Left renal pelvis (tissue), 4 donors: ENCODE measurements at regions not wholly inside any gene's neighbourhood (a gene's known extent, or its start where the extent isn't known, plus 50 kb on each side); places are given as distances from the start of the nearest gene placed in this dataset.
"Not testable (repeated sequence)": the region's sequence is repeated elsewhere in the genome, so short reads cannot be mapped to it uniquely, and the experiment has no call there.

Source experiments
- DNase-seq, 4 donors: peaks; one replicate each; pipeline ENCODE4 v3.0.0-alpha.2; 2013; ENCODE audit warnings: low read depth in 4 of 4, low spot score in 3 of 4

GRCh38 chr1:37158113-37158749 lies 123.9 kb upstream of the GRIK3 start:
- DNase-seq = no peak

GRCh38 chr1:37159102-37159501 lies 124.8 kb upstream of the GRIK3 start:
- no peak for DNase-seq

DNA sequence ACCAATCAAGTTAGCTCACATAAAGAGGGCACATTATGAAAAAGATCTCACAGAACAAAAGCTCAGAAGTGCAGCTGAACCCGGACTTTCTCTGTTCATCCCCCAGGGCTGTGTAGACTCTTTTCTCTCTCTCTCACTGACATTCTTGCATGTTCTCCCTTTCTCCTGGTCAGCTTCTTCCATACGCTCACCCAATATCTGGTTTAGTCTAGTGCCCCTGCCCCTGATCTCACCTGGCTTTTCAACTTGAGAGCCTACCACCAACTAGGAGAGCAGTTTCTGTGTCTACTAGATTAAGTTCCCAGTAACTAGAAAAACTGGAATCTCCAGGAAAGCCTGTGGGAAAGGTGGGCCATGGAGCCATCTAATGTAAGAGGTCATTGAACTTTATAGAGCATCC lies 126.9 kb upstream of the GRIK3 start:
- no peak for DNase-seq

DNA sequence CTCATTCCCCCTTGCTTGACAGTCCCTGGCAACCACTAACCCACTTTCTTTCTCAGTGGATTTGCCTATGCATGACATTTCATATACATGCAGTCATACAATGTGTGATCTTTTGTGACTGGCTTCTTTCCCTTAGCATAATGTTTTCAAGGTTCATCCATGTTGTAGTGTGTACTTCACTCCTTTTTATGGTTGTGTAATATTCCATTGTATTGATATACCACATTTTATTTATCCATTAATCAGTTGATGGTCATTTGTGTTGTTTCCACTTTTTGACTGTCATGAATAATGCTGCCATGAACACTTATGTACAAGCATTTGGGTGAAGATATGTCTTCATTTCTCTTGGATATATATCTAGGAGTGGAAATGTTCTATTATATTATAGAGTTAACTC lies 127.7 kb upstream of the GRIK3 start:
- DNase-seq = no peak

DNA sequence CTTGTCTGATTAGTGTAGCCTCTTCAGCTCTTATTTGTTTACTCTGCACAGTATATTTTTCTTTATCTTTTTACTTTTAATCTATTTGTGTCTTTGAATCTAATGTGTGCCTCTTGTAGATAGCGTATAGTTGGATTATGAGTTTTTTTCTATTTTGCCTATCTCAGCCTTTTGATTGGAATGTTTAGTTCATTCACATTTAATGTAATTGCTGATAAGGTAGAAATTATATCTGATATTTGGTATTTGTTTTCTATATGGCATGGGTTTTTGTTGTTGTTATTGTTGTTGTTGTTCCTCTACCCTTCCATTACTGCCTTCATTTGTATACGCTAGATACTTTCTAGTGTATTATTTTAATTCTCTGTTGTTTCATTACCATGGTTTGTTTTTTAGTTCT lies 131.7 kb upstream of the GRIK3 start:
- DNase-seq = no peak

DNA sequence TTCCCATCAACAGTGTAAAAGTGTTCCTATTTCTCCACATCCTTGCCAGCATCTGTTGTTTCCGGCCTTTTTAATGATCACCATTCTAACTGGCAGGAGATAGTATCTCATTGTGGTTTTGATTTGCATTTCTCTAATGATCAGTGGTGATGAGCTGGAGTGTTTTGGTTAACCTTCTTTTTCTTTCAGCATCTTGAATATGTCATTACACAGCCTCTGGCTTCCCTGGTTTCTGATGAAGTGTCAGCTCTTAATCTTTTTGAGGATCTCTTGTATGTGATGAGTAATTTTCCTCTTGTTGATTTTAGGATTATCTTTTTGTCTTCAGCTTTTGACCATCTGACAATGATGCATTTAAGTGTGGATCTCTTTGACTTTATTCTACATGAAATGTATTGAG lies 133.2 kb upstream of the GRIK3 start:
- DNase-seq = no peak

GRCh38 chr1:37169241-37169640 lies 134.9 kb upstream of the GRIK3 start:
- no peak for DNase-seq

DNA sequence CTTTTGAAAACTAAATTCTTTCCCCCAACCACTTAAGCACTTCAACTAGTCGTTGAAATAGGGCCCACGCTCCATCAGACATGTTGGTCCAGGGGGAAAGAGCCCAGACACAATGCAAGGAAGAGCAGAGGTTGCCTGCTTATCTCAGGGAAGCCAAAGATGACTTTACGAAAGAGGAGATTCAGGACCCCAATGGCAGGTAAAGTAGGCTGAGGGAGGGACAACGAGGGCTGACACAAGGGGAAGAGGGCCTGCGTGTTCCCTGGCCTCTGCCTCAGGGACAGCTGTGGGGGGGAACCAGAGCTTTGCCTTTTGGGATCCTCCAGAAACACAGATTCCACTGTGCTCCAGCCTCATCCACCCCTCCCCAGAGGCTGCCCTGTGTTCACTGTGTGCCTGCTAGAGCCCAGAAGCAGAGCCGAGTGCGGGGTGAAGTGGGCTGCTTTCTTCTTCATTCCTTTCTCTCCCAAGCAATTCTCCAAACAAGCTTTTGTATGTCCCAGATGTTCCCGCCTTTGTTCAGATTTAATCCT lies 135.5 kb upstream of the GRIK3 start:
- no peak for DNase-seq

DNA sequence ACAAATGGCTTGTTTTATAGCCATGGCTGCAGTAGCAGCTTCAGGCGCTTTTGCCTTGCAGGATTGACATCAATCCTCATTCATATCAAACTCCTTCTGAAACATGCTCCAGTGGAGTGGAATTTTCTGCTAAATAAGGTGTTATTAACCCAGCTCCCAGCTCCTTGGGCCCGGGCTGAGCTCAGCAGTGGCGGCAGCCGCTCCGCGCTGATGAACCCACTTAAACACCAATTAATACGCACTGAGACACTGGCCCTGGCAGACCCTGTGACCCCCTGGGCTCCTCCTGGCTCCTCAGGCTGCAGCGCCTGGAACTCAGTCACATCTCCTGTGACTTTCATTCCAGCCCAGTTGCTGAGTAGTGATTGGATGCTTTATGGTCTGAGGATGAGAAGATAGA lies 137.4 kb upstream of the GRIK3 start:
- DNase-seq = no peak

GRCh38 chr1:37174341-37174740 lies 140.0 kb upstream of the GRIK3 start:
- no peak for DNase-seq

DNA sequence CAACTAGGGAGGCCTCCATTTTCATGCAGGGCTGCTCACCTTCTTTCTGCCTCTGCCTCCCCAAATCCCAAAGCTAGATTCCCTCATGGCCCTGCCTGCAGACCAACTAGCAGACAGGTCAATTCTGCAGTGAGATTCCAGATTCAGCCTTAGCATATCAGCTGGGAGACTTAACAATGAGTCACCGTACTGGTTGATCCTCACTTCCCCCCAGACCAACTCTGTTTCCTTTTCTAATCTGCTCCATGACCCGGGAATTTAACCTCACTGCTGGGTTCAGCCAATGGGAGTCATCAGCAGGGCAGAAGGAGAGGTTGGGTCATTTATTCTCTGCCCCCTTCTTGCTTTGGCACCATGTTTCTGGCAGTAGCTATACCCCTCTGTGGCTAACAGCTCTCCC lies 140.6 kb upstream of the GRIK3 start:
- DNase-seq = no peak

DNA sequence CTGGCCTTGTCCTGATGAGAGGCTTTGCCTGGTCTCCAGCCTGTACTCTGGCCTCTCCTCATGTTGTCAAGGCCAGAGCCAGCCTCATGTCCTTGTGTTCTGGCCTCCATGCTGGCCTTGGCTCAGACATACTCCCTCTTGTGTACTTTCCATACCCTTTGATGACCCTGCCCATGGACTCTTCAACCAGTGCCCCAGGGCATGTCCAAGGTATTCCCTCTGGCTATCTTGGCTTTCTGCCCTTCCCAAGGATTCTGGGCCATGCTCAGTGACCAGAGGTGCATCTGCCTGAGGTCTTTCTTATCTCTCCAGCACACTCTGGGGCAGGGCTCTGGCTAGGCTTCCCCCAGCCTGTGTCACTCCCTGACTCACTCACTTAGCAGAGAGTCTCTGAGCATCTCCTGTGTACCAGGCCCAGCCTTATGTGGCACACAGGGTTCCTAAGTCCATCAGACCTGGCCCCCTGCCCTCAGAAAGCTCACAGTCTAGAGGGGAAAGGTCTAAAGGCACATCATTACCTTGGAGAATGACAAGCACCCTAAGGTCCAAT lies 141.4 kb upstream of the GRIK3 start:
- no peak for DNase-seq

DNA sequence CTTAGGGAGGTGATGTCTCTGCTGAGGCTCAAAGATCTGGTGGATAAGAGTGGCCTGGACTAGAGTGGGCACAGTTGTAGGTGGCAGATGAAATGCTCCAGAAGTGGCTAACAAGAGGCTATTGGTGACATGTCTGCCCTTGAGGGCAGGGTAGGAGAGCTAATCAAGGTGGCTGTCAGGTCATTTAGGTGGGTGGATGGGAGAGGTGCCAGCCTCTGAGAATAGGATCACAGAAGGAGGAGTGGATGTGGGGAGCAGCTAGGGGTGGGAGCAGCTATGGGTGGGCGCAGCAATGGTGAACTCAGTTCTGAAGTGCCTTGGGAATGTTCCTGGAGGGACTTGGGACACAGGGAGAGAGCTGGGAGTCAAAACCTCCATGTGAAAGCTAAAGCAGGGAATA lies 142.0 kb upstream of the GRIK3 start:
- DNase-seq = no peak

DNA sequence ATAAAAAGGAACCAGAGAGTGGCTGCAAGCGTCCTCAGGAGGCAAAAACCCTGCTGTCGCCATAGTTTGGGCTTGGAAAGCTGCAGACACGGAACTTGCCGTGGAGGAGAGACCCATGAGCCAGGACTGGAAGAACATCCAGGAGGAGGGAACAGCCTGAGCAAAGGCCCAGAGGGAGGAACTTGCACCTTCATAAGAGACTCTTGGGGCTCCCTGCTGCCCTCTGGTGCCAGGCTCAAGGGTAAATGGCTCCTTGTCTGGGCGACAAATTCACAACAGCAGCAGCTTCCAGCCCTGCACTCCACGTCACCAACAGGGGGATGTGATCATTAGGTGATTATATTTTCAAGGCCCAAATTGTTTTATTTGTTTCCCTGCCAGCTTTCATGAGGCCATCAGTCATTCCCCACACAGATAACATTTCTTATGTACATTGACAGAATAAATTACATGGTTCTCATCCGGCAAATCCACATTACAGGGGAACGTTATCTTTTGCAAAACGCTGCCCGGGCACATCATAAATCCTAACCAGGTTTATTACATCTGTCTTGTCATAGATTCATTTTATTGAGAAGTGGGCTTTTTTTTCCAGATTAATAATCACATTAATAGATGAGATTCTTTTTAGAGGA lies 143.0 kb upstream of the GRIK3 start:
- DNase-seq = peak in 1 of 4 donors; percentile 2

GRCh38 chr1:37181425-37181824 lies 147.1 kb upstream of the GRIK3 start:
- no peak for DNase-seq

GRCh38 chr1:37184789-37185188 lies 150.5 kb upstream of the GRIK3 start:
- DNase-seq = no peak

DNA sequence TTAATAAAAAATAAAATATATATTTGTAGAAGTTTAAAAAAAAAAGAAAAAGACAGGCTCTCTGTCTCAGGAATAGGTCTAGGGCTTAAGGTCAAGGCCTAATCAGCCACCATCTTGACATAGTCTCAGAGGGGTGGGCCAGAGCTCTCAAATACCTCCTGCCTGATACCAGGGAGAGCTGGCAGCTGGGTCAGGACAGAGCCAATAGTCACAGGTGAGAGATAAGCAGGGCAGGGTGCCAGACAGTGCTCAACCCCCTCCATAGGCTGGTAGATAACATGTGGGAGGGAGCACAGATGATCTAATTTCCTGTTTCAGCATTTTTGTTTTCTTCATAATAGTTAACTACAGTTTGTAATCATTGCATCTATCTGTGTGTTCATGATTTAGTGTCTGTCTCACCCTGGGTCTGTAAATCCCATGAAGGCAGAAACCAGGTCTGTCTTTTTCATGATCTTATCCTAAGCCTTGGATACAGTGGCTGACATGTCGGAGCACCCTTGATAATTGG lies 152.0 kb upstream of the GRIK3 start:
- DNase-seq = no peak

GRCh38 chr1:37189111-37189510 lies 154.8 kb upstream of the GRIK3 start:
- DNase-seq = no peak

DNA sequence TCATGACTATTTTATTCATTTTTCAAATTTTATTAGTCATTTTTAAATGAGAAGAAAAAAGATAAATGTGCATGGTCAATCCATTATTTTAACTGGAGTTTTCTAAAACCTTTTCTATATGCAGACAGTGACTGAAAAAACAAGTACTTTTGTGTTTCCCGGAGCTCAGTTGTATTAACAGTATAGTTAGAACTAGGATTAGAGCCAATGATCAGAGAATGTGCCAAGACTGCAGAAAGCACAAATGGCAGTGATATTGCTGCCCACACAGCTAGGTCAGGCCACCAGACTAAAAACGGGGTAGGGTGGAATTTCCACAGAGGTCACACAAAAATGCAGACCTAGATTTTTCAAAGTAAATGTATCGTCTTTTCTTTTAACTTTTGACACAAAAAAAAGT lies 163.1 kb upstream of the GRIK3 start:
- DNase-seq = no peak

- not testable (repeated sequence) for DNase-seq
Observed at GRCh38 chr1:37214305-37214704, 180.0 kb upstream of the GRIK3 start.

DNA sequence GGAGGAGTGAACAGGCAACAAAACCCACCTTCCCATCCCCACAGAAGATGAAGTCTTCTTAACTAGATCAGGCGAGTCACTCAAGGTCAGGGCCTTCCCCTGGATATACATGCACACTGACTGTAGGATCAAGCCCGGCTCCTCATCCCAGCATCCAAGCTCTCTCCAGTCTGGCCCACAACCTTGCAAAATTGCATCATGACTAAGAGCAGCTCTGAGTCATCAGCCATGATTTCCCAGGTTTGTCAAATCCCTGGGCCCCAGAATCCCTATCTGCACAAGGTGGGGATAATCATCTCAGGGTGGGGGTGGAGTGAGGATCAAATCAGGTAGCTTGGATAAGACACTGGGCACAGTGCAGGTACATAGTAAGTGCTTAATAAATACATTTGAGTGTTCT lies 199.3 kb upstream of the GRIK3 start:
- DNase-seq = no peak

DNA sequence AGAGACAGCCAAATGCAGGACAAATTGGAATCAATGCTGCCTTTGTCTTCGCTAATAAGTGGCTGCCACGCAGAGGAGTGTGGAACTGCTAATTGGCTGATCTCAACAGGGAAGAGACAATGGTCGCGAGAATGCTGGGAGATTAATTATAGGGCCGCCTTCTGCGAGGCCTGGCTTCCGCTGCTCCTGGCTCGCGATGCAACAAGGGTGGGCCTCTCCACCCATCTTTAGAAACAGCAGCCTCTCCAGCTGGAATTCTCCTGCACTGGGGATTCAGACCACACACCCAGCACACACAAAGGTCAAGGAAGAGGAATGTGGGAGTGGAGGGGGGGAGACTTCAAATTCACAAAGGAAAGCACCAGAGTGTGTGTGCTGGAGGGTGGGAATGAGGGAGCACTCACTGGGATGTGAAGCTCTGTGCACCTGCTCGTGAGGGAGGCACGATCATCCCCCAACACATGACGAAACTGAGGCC lies 200.7 kb upstream of the GRIK3 start:
- no peak for DNase-seq
